Large intestine (tissue), 3 donors: ENCODE measurements at regions not wholly inside any gene's neighbourhood (a gene's known extent, or its start where the extent isn't known, plus 50 kb on each side); places are given as distances from the start of the nearest gene placed in this dataset.
A peak's percentile ranks its signal among the peaks of the same experiment; 100 is the strongest.

Experiments used
- DNase-seq, 2 donors: peaks; one replicate each; pipeline versions ENCODE4 v3.0.0 to v3.0.0-alpha.2; 2013
- H3K27ac ChIP-seq: one replicate; pipeline ENCODE4 v1.5.1; 2013; ENCODE audit warnings: low read length
- H3K27me3 ChIP-seq: 2 replicates; pipeline ENCODE4 v1.6.1; 2013; ENCODE audit warnings: low read length; ENCODE audit not compliant: control insufficient read depth, insufficient read depth
- H3K36me3 ChIP-seq: 2 replicates; pipeline ENCODE4 v1.6.1; 2013; ENCODE audit warnings: low read length; ENCODE audit not compliant: control insufficient read depth, insufficient read depth
- H3K4me1 ChIP-seq: one replicate; pipeline ENCODE4 v1.6.1; 2013; ENCODE audit warnings: low read length; ENCODE audit not compliant: control insufficient read depth, insufficient read depth
- H3K4me3 ChIP-seq: one replicate; pipeline ENCODE4 v1.5.1; 2013; ENCODE audit warnings: low read length
- H3K9me3 ChIP-seq: one replicate; pipeline ENCODE4 v1.6.1; 2013; ENCODE audit warnings: mild to moderate bottlenecking, low read depth, low read length, moderate library complexity; ENCODE audit not compliant: control insufficient read depth
- WGBS: methylation state at CpG from one replicate; pipeline ENCODE4 v1.1.5; 2013; ENCODE audit warnings: low lambda C conversion rate; ENCODE audit not compliant: insufficient coverage; 5-methylcytosine and 5-hydroxymethylcytosine counted together

DNA sequence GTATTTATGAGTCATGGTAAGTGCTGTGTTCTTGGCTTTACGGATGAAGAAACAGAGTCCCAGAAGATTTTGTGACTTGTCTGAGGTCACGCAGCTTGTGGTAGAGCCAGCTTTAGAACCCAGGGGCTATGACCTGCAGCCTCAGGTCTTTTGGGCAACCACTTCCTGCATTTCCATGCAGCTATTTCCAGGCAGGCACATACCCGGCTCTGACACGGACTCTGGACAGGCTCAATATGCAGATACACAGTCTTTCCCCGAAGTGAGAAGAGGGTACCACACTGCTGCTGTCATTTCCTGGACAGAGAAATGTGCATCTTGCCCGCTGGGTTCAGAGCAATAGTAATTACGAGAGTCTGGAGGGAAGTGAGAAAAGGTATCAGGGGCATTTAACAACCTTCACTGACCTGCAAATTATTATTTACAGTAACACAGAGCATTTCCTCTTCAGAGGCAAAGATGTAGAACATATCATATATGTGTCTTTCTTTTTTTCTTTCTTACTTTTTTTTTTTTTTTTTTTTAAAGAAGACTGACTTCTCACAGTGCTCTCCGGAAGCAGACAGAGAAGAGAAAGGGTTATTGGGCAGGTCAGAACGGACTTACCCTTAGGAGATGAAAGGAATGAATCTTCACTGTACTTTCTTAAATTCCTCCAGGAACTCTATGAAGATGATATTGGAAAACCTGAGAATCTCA is 185.1 kb downstream of the CLIC5 start:
- WGBS = 83% methylated on average over 1 of the region's 9 CpGs
- Histone ChIP-seq H3K36me3 (no peaks in the 10 kb centered on the region), H3K27me3 (no peaks in the 10 kb centered on the region), H3K4me3 (no peak overlapping the region), H3K27ac (no peak overlapping the region), H3K9me3 (no peaks in the 10 kb centered on the region), H3K4me1 (no peaks in the 10 kb centered on the region)
- no peak for DNase-seq

DNA sequence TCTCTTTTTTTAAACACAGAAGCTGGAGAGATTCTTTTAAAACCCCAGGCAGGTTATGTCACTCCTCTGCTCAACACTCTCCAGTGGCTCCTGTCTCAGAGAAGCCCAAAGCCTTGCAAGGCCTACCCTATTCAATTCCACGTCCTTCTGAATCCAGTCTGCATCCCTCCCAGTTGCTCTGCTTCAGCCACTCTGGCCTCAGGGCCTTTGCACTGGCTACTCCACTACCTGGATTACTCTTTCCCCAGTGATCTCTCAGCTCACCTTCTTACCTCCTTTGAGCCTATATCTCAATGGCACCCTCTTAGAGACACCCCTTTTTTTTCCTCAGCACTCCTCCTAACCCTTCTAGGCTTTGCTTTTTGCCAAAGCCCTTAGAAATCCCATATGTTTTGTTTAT is 185.8 kb downstream of the CLIC5 start:
- WGBS = no CpG with 5 or more reads among the region's 1 CpG
- H3K4me3 ChIP-seq = no peak overlapping the region

DNA sequence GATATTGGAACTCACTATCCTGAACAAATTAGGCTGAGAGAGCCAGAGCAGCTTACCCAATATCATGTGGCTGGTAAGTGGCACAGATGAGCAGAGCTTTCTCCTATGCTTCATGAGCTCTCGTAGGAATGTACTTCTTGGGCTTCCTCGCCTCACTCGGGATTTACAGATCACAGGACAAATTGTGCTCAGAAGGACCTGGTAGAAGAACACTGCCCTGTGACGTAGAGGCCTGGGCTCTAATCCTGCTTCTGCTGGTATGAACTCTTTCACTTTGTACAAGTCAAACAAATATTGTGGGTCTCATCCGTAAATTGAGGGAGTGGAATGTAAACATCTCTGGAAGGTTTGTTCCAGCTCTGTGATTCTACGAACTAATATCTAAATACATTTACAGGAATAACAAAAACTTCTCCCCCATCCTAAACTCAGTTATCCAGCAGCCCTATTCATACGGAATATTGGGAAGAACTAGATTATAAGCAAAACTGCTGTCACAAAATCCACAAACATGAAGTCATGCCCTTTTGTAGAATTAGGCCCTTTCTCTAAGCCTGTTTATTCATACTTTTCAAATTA is 187.6 kb downstream of the CLIC5 start:
- peaks cover 3% of the 10 kb centered on the region for H3K27me3 ChIP-seq
- H3K4me1 ChIP-seq = no peaks in the 10 kb centered on the region
- H3K36me3 ChIP-seq = no peaks in the 10 kb centered on the region
- peak in 1 of 2 donors; percentile 32 for DNase-seq
- no peak overlapping the region for H3K27ac ChIP-seq
- no CpG with 5 or more reads among the region's 7 CpGs for WGBS
- H3K4me3 ChIP-seq = no peak overlapping the region
- no peaks in the 10 kb centered on the region for H3K9me3 ChIP-seq

More for the DNA sequence above, 185.8 kb downstream of the CLIC5 start:
- no peak for DNase-seq
- H3K36me3 ChIP-seq = no peaks in the 10 kb centered on the region
- no peaks in the 10 kb centered on the region for H3K9me3 ChIP-seq
- H3K27ac ChIP-seq = no peak overlapping the region
- H3K4me1 ChIP-seq = no peaks in the 10 kb centered on the region
- no peaks in the 10 kb centered on the region for H3K27me3 ChIP-seq

DNA sequence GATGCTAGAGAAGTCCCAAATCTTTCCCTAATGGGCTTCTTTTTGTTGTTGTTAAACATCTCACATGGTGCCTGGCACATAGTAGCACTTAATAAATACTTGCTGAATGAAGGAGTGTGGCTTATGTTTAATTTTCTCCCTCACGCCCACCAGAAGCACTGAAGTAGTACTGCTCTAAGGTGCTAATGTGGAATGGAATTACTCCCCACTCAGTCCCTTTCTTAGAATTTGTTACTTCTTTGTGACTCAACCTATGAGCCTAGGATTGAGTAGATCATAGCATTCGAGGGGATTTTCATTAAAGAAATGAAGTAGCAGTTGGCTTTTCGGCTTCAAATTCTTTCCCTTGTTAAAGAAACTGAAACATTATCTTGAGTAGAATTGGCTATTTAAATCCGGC is 192.8 kb downstream of the CLIC5 start:
- no peak for DNase-seq
- Histone ChIP-seq H3K27ac (no peak overlapping the region), H3K4me1 (no peaks in the 10 kb centered on the region), H3K27me3 (peaks cover 3% of the 10 kb centered on the region), H3K4me3 (no peak overlapping the region), H3K9me3 (no peaks in the 10 kb centered on the region), H3K36me3 (no peaks in the 10 kb centered on the region)
- WGBS = 94% methylated on average over 3 of the region's 4 CpGs

DNA sequence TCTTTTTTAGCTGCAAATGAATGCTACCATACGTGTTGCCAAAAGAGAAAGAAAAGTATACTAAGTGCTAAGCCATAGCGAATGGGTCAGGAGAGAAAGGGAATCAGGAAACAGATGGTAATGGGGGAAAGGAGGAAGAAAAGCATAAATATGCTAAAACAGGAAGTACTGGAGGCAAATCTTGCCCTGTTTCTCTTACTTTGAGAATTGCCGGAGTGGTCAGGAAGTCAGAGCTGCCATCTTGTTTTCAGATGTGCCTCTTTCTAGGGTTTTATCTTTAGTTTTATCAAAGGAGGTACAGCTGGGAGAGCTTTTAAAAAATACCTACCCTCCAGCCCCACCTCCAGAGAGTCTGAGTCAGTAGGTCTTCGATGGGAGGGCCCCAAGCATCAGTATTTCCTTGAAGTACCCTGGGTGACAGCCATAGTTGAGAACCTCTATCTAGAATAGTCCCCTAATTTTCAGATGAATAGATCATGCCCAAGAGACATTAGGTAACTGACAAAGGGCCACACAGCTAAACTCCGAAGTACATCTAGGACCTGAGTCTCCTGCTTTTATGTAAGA is 193.3 kb downstream of the CLIC5 start:
- no peaks in the 10 kb centered on the region for H3K4me1 ChIP-seq
- 87% methylated on average over 2 of the region's 5 CpGs for WGBS

DNA sequence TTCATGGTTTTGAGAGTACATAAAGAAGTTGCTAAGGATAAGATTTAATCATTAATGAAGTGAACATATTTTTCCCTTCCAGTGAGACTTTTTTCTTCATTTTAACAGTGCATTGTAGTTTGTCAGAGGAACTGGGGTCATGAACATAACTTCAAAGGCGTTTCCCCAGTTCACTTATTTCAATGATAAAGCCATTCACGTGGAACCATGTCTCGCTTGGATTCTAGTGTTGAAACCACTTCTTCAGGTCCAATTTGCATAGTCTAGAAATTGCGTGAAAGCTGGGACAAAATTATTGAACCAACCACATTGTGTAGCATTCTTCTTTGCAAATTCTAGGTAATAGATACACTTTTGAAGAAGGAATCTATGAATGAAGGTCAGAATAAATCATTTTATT is 197.0 kb downstream of the CLIC5 start:
- no CpG with 5 or more reads among the region's 4 CpGs for WGBS
- no peaks in the 10 kb centered on the region for H3K36me3 ChIP-seq
- H3K27me3 ChIP-seq = peaks cover 7% of the 10 kb centered on the region
- H3K4me3 ChIP-seq = no peak overlapping the region
- no peaks in the 10 kb centered on the region for H3K4me1 ChIP-seq
- DNase-seq = no peak
- H3K9me3 ChIP-seq = no peaks in the 10 kb centered on the region
- H3K27ac ChIP-seq = no peak overlapping the region

More for the DNA sequence above, 193.3 kb downstream of the CLIC5 start:
- DNase-seq = no peak
- no peak overlapping the region for H3K4me3 ChIP-seq
- H3K27me3 ChIP-seq = peaks cover 5% of the 10 kb centered on the region
- H3K27ac ChIP-seq = no peak overlapping the region
- no peaks in the 10 kb centered on the region for H3K9me3 ChIP-seq
- no peaks in the 10 kb centered on the region for H3K36me3 ChIP-seq

DNA sequence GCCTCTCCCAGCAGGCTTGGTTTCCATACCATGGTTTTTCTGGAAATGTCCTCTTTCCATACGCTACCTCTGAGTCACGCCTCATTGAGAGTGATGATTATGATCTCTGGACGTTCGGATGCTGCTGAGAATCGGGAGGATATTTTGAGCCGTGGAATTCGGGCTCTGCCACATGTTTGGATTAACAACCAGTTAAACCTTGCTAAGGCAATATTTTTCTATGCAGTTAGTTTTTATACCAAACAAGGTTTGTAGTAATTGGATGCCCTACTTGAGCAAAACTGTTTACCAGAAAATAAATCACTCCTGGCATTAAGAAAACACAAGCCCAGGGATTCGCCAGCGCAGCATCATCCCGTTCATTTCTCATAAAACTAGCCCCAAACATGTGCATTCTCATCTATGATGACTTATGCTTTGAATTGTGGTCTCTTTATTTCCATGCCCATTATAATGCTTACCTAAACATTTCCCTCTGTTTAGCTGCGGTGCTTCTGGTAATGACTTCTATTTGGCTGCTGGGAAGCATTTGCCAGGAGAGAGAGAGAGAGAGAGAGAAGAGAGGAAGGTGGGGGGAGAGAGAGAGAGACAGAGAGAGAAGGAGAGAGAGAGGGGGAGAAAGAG is 198.9 kb downstream of the CLIC5 start:
- DNase-seq = no peak

DNA sequence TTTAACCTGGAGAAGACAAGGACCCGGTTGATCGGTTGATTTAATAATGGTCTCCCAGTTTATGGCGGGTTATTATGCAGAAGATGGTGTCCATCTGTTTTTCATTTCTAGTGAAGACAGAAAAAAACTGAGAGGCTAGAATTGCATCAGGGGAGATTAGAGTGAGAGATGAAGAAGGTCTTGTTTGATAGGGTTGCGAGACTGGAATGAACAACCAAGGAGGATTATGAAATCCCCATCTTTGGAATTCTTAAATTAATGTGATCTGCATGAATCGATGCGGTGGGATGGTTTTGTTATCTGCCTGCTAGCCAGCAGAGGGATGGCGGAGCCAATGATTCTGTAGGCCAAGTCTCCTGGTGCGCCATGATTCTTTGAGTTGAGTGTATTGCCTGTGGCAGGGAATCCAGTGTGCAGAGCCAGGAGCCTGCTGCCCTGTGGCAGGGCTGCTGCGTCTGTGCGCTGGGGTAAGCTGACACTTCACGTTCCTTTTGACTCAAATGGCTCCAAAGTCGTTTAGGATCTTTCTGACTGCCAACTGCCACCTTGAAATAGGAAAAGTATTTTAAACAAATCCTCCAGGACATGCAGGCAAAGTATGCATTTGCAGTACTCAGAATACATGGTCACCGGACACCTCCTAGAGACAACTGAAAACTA is 200.1 kb downstream of the CLIC5 start:
- 93% methylated on average over 3 of the region's 13 CpGs for WGBS
- peaks cover 7% of the 10 kb centered on the region for H3K27me3 ChIP-seq
- H3K4me1 ChIP-seq = no peaks in the 10 kb centered on the region
- no peaks in the 10 kb centered on the region for H3K9me3 ChIP-seq
- H3K27ac ChIP-seq = no peak overlapping the region
- DNase-seq = no peak
- no peak overlapping the region for H3K4me3 ChIP-seq
- H3K36me3 ChIP-seq = no peaks in the 10 kb centered on the region

More for the DNA sequence above, 198.9 kb downstream of the CLIC5 start:
- Histone ChIP-seq H3K36me3 (no peaks in the 10 kb centered on the region), H3K27me3 (peaks cover 7% of the 10 kb centered on the region), H3K9me3 (no peaks in the 10 kb centered on the region), H3K4me3 (no peak overlapping the region), H3K4me1 (no peaks in the 10 kb centered on the region), H3K27ac (no peak overlapping the region)
- WGBS = 57% methylated on average over 1 of the region's 11 CpGs

DNA sequence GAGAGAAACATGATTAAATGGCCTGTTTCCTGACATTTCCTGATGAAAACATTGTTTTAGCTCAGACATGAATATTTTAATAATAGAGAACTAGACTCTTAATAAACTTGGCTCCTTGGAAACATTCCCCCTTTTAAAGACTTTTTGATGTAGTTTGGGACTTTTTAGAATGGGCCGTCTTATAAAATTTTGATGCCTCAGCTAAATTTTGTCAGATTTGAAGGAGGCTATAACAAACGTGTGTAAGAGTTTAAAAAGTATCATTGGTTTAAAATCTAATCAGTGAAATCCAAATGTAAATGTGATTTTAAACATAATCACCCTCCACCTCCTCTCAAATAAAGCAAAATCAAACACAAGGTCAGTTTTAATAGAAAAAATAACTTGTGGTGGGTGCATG is 200.9 kb downstream of the CLIC5 start:
- no peak overlapping the region for H3K27ac ChIP-seq
- peaks cover 7% of the 10 kb centered on the region for H3K27me3 ChIP-seq
- H3K9me3 ChIP-seq = no peaks in the 10 kb centered on the region
- 89% methylated on average over 2 of the region's 2 CpGs for WGBS
- no peaks in the 10 kb centered on the region for H3K4me1 ChIP-seq
- H3K4me3 ChIP-seq = no peak overlapping the region
- H3K36me3 ChIP-seq = no peaks in the 10 kb centered on the region
- DNase-seq = no peak

DNA sequence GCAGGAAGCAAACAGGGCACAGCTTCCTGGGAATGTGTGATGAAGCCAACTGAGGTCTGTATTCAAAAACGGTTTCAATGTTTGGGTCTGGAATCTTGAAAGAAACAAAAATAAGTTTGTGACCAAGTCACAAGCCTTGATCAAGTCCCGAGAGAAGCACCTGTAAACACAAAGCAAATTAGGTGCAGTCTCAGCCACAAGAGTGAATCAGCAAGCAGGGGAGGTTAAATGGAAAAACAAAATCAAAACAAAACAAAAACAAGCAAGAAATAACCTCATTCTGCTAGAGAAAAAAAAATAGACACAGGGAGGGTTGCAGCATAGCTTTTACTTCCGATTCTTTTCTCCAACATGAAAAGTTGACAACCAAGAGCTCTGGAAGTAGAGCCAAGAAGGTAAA is 201.7 kb downstream of the CLIC5 start:
- Histone ChIP-seq H3K27me3 (peaks cover 7% of the 10 kb centered on the region), H3K9me3 (no peaks in the 10 kb centered on the region), H3K4me3 (no peak overlapping the region), H3K36me3 (no peaks in the 10 kb centered on the region), H3K4me1 (no peaks in the 10 kb centered on the region), H3K27ac (no peak overlapping the region)
- WGBS = 57% methylated on average over 1 of the region's 3 CpGs
- DNase-seq = no peak
